ENCODE measurements at regions not wholly inside any gene's neighbourhood (a gene's known extent, or its start where the extent isn't known, plus 50 kb on each side); places are given as distances from the start of the nearest gene placed in this dataset.

DNA sequence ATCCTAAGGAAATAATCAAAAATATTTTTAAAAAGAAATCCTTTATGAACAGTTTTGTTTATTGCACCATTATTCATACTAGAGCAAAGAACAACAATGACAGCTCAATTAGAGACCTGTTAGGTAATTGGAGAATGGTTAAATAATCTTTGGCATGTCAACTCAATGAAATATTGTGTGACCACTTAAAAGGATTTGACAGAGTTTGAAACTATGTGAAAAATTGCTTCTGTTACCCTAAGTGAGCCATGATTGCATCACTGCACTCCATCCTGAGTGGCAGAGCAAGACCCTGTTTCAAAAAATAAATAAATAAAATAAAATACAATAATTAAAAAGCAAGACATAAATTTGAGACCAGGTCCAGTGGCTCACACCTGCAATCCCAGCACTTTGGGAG is 66.1 kb upstream of the ATP8B1 start:
- Histone ChIP-seq H3K4me3 (no peak overlapping the region), H3K9me3 (no peaks in the 10 kb centered on the region), H3K4me1 (ENCODE audit: insufficient read depth) (no peaks in the 10 kb centered on the region), H3K27ac (no peak overlapping the region), H3K36me3 (no peaks in the 10 kb centered on the region), H3K27me3 (no peaks in the 10 kb centered on the region)
- DNase-seq: no peak
- TF ChIP-seq POLR2A (IDR thresholded peaks at IDR 0.05): no peak
- TF ChIP-seq, protein P1, sequence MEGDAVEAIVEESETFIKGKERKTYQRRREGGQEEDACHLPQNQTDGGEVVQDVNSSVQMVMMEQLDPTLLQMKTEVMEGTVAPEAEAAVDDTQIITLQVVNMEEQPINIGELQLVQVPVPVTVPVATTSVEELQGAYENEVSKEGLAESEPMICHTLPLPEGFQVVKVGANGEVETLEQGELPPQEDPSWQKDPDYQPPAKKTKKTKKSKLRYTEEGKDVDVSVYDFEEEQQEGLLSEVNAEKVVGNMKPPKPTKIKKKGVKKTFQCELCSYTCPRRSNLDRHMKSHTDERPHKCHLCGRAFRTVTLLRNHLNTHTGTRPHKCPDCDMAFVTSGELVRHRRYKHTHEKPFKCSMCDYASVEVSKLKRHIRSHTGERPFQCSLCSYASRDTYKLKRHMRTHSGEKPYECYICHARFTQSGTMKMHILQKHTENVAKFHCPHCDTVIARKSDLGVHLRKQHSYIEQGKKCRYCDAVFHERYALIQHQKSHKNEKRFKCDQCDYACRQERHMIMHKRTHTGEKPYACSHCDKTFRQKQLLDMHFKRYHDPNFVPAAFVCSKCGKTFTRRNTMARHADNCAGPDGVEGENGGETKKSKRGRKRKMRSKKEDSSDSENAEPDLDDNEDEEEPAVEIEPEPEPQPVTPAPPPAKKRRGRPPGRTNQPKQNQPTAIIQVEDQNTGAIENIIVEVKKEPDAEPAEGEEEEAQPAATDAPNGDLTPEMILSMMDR (IDR thresholded peaks at IDR 0.05): no peak
- no peak for TF ChIP-seq EP300 (IDR thresholded peaks at IDR 0.05)
- intact Hi-C loops (cut with DNase I): no loop called here

DNA sequence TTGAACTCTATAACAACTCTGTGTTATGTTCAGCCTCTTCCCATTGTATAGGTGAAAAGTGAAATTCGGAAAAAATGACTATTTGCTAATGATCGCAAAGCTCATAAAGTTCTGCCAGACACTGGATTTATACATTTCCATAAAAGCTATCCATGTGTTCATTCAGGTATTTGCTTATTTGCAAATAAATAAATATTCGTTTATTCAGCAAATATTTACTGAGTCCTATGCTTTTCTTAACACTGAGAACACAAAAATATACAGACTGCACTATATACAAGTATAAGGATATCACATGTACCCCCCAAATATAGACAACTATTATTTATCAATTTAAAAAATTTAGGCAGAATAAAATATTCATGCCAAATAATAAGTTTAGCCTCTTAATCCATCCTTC is 63.2 kb upstream of the ATP8B1 start:
- no peak for TF ChIP-seq POLR2A (IDR thresholded peaks at IDR 0.05)
- no peak for TF ChIP-seq EP300 (IDR thresholded peaks at IDR 0.05)
- TF ChIP-seq, protein P1 (IDR thresholded peaks at IDR 0.05): no peak
- intact Hi-C loops (cut with DNase I): no loop called here
- no peak for DNase-seq
- Histone ChIP-seq H3K4me1 (ENCODE audit: insufficient read depth) (no peaks in the 10 kb centered on the region), H3K36me3 (no peaks in the 10 kb centered on the region), H3K27ac (no peak overlapping the region), H3K9me3 (no peaks in the 10 kb centered on the region), H3K27me3 (no peaks in the 10 kb centered on the region), H3K4me3 (no peak overlapping the region)
- WGBS, 3 donors: 62 to 77% (median 76%) methylated on average over 3 of the region's 3 CpGs

DNA sequence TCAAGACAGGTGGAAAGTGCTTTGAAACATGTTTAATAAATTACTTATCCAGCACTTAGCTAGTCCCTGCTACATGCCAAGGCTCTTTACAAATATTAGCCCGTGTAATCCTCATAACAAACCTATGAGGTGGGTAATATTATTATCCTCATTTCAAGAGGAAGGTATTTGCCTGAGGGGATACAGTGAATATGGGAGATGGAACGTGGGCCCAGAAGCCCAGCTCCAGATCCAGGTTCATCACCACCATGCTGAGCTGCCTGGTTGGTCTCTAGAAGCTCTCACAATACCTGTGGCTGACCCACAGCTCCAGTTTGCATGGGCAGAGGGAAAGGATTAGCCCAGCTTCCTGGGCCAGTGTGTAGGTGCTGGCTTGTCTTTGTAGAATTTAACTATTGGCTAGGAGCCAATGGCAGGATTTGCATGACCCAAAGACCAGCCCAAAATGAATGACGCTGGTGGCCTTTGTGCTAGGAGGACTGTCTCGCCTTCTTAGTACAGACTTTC is 61.6 kb upstream of the ATP8B1 start:
- H3K4me1 ChIP-seq (ENCODE audit: insufficient read depth): no peaks in the 10 kb centered on the region
- H3K36me3 ChIP-seq: no peaks in the 10 kb centered on the region
- intact Hi-C loops (cut with DNase I): no loop called here
- no peaks in the 10 kb centered on the region for H3K9me3 ChIP-seq
- DNase-seq: no peak
- H3K4me3 ChIP-seq: no peak overlapping the region
- no peak overlapping the region for H3K27ac ChIP-seq
- no peak for TF ChIP-seq POLR2A (IDR thresholded peaks at IDR 0.05)
- TF ChIP-seq, protein P1 (IDR thresholded peaks at IDR 0.05): no peak
- no peak for TF ChIP-seq EP300 (IDR thresholded peaks at IDR 0.05)
- 91 to 94% (median 91%) methylated on average over 4 of the region's 4 CpGs for WGBS, 3 donors
- no peaks in the 10 kb centered on the region for H3K27me3 ChIP-seq

- no peaks in the 10 kb centered on the region for H3K36me3 ChIP-seq
- DNase-seq: no peak
- TF ChIP-seq, protein P1 (IDR thresholded peaks at IDR 0.05): no peak
- TF ChIP-seq EP300 (IDR thresholded peaks at IDR 0.05): no peak
- TF ChIP-seq POLR2A (IDR thresholded peaks at IDR 0.05): no peak
- no peaks in the 10 kb centered on the region for H3K9me3 ChIP-seq
- no peak overlapping the region for H3K27ac ChIP-seq
- no peak overlapping the region for H3K4me3 ChIP-seq
- WGBS, 3 donors: 78 to 88% (median 85%) methylated on average over 2 of the region's 2 CpGs
- H3K27me3 ChIP-seq: no peaks in the 10 kb centered on the region
- H3K4me1 ChIP-seq (ENCODE audit: insufficient read depth): no peaks in the 10 kb centered on the region
- intact Hi-C loops (cut with DNase I): no loop called here
Observed at GRCh38 chr18:57863706-57864105, 60.6 kb upstream of the ATP8B1 start.

DNA sequence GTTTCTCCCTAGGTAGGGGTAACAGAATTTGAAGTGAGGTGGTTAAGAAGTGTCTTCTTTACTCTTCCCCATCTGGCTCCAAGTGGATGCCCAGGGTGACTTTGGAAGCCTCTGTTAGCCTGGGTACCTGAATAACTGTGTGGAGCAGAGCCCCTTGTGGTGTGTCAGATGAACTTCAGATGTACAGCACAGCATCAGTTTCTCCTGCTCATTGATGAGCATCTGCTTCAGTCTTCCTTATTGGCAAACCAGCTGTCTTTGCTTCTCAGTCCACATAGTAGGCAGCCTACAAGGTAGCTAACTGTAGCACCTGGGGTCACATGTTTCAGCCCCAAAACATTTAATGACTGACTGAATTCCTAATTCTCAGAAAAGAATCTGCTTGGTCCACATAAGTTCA is 56.2 kb upstream of the ATP8B1 start:
- no peak for DNase-seq

More for the DNA sequence above, 56.2 kb upstream of the ATP8B1 start:
- no peaks in the 10 kb centered on the region for H3K27me3 ChIP-seq
- no peaks in the 10 kb centered on the region for H3K9me3 ChIP-seq
- H3K27ac ChIP-seq: no peak overlapping the region
- TF ChIP-seq POLR2A (IDR thresholded peaks at IDR 0.05) (no peak), EP300 (IDR thresholded peaks at IDR 0.05) (no peak)
- TF ChIP-seq, protein P1 (IDR thresholded peaks at IDR 0.05): no peak
- H3K4me3 ChIP-seq: no peak overlapping the region
- intact Hi-C loops (cut with DNase I): no loop called here
- H3K36me3 ChIP-seq: no peaks in the 10 kb centered on the region
- no peaks in the 10 kb centered on the region for H3K4me1 ChIP-seq (ENCODE audit: insufficient read depth)
